ENCODE measurements at regions not wholly inside any gene's neighbourhood (a gene's known extent, or its start where the extent isn't known, plus 50 kb on each side); places are given as distances from the start of the nearest gene placed in this dataset.

- H3K4me3 ChIP-seq: no peak overlapping the region
- DNase-seq (ENCODE audit: low read depth in 1 of 2, low spot score in 1 of 2): no peak
- H3K4me1 ChIP-seq (ENCODE audit: low read depth): no peaks in the 10 kb centered on the region
- no peak overlapping the region for H3K27ac ChIP-seq
- H3K27me3 ChIP-seq: no peaks in the 10 kb centered on the region
- TF ChIP-seq CTCF (IDR thresholded peaks at IDR 0.05; ENCODE audit: low read depth, low read length): no peak
- no peaks in the 10 kb centered on the region for H3K9me3 ChIP-seq (ENCODE audit: low read depth)
- no peaks in the 10 kb centered on the region for H3K36me3 ChIP-seq
Observed at GRCh38 chr2:7857904-7858303, 824.0 kb upstream of the ID2 start.

- Histone ChIP-seq H3K4me3 (no peak overlapping the region), H3K27ac (no peak overlapping the region), H3K4me1 (ENCODE audit: low read depth) (no peaks in the 10 kb centered on the region), H3K9me3 (ENCODE audit: low read depth) (no peaks in the 10 kb centered on the region), H3K36me3 (no peaks in the 10 kb centered on the region), H3K27me3 (no peaks in the 10 kb centered on the region)
- TF ChIP-seq CTCF (IDR thresholded peaks at IDR 0.05; ENCODE audit: low read depth, low read length): no peak
- DNase-seq (ENCODE audit: low read depth in 1 of 2, low spot score in 1 of 2): no peak
Observed at GRCh38 chr2:7858624-7859023, 823.2 kb upstream of the ID2 start.

GRCh38 chr2:7860693-7861092 lies 821.2 kb upstream of the ID2 start:
- no peaks in the 10 kb centered on the region for H3K36me3 ChIP-seq
- no peak overlapping the region for H3K27ac ChIP-seq
- H3K9me3 ChIP-seq (ENCODE audit: low read depth): no peaks in the 10 kb centered on the region
- peak in 1 of 2 donors; percentile 11 for DNase-seq (ENCODE audit: low read depth in 1 of 2, low spot score in 1 of 2)
- H3K4me3 ChIP-seq: no peak overlapping the region
- TF ChIP-seq CTCF (IDR thresholded peaks at IDR 0.05; ENCODE audit: low read depth, low read length): no peak
- no peaks in the 10 kb centered on the region for H3K27me3 ChIP-seq
- no peaks in the 10 kb centered on the region for H3K4me1 ChIP-seq (ENCODE audit: low read depth)

GRCh38 chr2:7861910-7862702 lies 819.8 kb upstream of the ID2 start:
- H3K4me1 ChIP-seq (ENCODE audit: low read depth): no peaks in the 10 kb centered on the region
- no peak overlapping the region for H3K4me3 ChIP-seq
- H3K27ac ChIP-seq: no peak overlapping the region
- H3K27me3 ChIP-seq: no peaks in the 10 kb centered on the region
- no peak for DNase-seq (ENCODE audit: low read depth in 1 of 2, low spot score in 1 of 2)
- TF ChIP-seq CTCF (IDR thresholded peaks at IDR 0.05; ENCODE audit: low read depth, low read length): no peak
- no peaks in the 10 kb centered on the region for H3K9me3 ChIP-seq (ENCODE audit: low read depth)
- H3K36me3 ChIP-seq: no peaks in the 10 kb centered on the region

GRCh38 chr2:7866104-7866503 lies 815.8 kb upstream of the ID2 start:
- Histone ChIP-seq H3K9me3 (ENCODE audit: low read depth) (no peaks in the 10 kb centered on the region), H3K4me1 (ENCODE audit: low read depth) (no peaks in the 10 kb centered on the region), H3K36me3 (no peaks in the 10 kb centered on the region), H3K27me3 (no peaks in the 10 kb centered on the region), H3K4me3 (no peak overlapping the region), H3K27ac (no peak overlapping the region)
- no peak for TF ChIP-seq CTCF (IDR thresholded peaks at IDR 0.05; ENCODE audit: low read depth, low read length)
- no peak for DNase-seq (ENCODE audit: low read depth in 1 of 2, low spot score in 1 of 2)
